GM18858 (cell line): ENCODE measurements at regions not wholly inside any gene's neighbourhood (a gene's known extent, or its start where the extent isn't known, plus 50 kb on each side); places are given as distances from the start of the nearest gene placed in this dataset.
"Not testable (repeated sequence)": the region's sequence is repeated elsewhere in the genome, so short reads cannot be mapped to it uniquely, and the experiment has no call there.

Experiments used
- ATAC-seq: cut with Tn5 transposase; IDR thresholded peaks from one replicate; pipeline ENCODE4 v1.9.1; 2021; ENCODE audit not compliant: unreplicated experiment

DNA sequence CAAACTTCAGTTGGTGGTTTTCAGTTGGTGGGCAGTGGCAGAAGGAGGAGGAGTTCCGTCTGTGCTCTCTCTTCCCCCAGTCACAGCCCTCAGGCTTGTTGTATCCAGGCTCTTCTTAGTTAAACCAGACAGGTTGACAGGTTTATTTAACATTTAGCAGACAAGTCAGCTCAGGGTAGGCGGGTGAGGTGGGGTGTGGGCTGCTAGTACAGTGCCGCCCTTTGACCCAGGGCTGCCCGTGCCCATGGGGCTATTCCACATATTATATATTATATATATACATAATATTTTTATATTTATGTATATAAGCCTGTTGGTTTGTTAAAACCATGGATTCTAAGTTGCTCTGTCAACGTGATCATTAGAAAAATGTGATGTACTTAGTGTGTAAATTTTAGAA, 1740.6 kb upstream of the DEFB115 start:
- not testable (repeated sequence) for ATAC-seq

DNA sequence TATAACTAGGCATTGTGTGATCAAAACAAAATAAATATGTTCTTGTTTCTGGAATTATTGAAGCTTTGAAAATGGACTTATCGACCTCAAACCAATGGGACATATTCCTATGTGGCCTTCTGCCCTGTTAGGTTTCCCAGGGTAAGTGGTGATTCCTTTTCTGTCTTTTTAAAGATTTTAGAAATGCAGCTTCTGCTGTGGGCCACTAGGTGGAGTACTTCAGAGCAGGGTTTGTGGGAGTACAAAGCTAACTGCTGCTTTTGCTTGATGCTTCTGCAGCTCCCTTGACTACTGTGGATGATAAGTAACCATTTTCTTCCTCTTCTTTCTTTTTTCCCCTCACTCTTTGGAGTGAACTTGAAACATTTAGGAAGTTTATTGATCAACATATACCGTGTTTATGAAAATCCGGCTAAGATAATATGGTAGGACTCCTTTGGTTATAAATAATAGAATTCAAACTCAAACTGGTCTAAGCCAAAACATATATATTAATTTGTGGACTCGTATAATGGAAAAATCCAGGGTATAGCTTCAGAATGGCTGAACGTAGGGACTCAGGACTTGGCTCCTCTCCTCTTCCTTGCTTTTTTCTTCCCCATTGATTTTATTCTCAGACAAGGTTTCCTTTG, 1737.7 kb upstream of the DEFB115 start:
- ATAC-seq = not testable (repeated sequence)

- ATAC-seq = not testable (repeated sequence)
These were observed 1723.8 kb upstream of the DEFB115 start for GRCh38 chr20:29533566-29534177.

DNA sequence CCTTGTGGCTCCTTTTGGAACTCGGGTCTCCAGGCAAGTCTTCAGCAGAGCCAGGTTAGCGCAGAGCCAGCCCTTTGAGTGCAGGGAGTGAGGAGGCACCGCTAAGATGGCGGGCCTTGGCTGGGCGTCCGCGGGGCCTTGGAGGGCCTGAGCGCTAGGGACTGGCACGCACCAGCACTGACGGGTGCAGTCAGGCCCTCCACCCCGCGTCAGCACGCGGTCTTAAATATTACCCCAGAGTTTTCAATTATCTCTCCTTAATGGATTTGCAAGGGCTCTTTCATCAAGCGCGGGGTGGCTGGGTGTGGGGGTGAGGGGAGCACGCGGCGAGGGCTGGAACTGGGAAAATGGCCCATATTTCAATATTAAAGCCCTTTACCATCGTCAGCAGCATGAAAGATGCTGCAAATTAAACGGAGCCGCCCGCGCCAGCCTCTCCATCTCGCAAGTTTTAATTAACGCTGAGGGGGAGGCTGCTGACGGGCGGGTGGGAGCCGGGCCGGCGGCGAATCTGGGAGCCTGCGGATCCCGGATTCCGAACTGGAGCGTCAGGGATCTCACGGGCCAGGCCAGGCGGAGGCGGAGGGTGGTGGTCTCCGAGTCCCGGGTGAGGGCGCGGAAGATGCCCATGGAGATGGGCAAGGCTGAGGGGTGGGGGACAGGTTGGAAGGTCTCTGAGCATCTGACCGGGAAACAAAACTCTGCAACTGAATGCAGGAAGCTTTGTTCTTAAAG, 1690.4 kb upstream of the DEFB115 start:
- ATAC-seq = not testable (repeated sequence)

DNA sequence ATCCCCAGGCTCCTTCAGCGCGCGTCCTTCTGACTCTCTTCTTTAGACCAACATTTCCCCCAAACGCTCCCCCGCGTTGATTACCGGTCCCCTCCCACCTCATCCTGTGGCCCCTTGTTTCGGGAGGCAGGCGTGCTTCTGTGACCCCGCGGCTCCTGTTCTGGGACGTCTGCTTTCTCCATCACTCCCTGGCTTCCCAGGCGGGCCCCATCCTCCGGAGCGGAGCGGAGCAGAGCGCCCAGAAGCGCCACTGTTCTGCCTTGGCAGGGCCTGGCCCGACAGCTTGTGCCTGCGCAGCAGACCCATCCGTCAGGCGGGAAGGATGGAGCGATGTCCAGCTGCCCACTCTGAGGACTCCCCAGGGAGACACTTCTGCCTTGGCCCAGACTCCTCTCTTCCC, 1689.8 kb upstream of the DEFB115 start:
- ATAC-seq = not testable (repeated sequence)

GRCh38 chr20:29570126-29570525, 1687.3 kb upstream of the DEFB115 start:
- ATAC-seq = not testable (repeated sequence)

- ATAC-seq = not testable (repeated sequence)
These were observed 1667.9 kb upstream of the DEFB115 start for GRCh38 chr20:29589530-29589929.

- ATAC-seq = not testable (repeated sequence)
These were observed 1653.3 kb upstream of the DEFB115 start for GRCh38 chr20:29604163-29604562.

DNA sequence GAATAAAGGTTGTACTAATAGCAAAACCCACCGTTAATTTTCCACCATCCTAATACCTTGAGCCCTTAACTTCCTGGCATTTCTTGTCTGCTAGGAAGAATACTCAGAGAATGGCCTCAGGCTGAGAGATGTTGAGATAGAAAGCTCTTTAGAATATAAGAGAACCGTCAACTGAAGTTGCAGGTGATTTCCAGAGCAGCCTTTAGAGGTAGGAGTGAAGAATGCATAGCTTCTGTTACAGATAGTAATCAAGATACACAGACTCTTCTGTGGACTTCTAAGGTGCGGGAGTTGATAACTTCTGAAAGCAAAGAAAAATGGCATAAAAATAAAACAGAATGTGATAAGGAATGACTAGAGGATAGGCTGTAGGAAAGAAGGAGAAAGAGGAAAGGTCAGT, 1651.3 kb upstream of the DEFB115 start:
- ATAC-seq = not testable (repeated sequence)

- ATAC-seq = not testable (repeated sequence)
These were observed 1628.1 kb upstream of the DEFB115 start for GRCh38 chr20:29629395-29629794.
